Renal cortex interstitium (tissue), 11 donors: ENCODE measurements at regions not wholly inside any gene's neighbourhood (a gene's known extent, or its start where the extent isn't known, plus 50 kb on each side); places are given as distances from the start of the nearest gene placed in this dataset.
A peak's percentile ranks its signal among the peaks of the same experiment; 100 is the strongest.

Source experiments
- DNase-seq, 11 donors: peaks; one replicate each; pipeline ENCODE4 v3.0.0-alpha.2; 2013; ENCODE audit warnings: low read depth in 9 of 11, low spot score in 4 of 11; ENCODE audit errors: extremely low read depth in 1 of 11

DNA sequence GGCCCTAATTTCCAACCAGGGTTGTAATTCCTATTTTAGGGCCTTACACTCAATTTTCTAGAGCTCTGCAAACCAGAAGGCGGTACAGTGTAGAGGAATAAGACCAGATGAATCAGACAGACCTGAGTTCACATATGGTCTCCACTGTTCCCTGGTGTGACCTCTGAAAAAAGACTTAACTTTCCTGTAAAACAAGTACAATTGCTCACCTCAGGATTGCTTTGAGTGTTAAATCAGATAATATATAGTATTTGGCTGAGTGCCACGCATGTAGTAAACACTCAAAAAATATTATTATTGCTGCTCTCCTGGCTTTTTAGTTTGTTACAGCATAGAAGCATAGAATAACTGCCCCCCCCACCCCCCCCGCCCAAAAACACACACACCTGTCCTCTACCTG lies 51.0 kb upstream of the STT3B start:
- DNase-seq: peak in 1 of 11 donors; percentile 8

DNA sequence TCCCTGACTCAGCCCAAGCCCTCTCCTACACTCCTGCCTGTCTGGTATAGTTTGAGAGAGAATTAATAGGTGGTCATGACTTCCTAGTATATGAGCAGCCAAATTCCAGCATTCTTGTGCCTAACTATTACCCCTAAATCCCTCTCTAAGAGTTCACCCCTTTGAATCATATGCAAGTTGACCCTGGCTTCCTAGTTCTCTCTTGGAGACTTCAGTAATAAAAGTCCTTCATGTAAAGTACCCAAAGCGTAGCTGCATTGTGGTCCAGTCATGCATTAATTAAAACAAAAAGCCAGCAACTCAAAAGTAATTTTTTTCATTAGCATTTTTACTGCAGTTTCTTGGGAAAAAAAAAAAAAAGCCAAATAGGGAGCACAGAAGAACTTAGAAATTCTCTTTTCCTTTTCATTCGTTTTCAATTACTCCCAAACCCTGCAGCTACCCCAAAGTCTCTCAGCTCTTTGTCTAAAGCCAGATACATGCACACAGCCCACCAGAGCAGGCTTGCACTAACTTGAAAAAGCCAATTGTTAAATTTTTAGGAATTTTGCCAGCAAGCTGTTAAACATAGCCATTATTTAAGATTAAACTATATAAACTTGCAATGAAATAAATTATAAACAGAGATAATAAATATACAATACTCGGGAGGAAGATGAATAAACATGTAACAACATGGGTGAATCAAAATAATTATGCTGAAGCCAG lies 50.1 kb upstream of the STT3B start:
- DNase-seq: peak in 4 of 11 donors; percentile 13 to 38 (median 29)
